ENCODE measurements at regions not wholly inside any gene's neighbourhood (a gene's known extent, or its start where the extent isn't known, plus 50 kb on each side); places are given as distances from the start of the nearest gene placed in this dataset.

- H3K27me3 ChIP-seq (ENCODE audit: control insufficient read depth, extremely low read depth, insufficient read depth, low read length) = no peaks in the 10 kb centered on the region
- dilution Hi-C loops (cut with MboI; ENCODE audit: extremely low pct_ligation_motif_present, low sequenced_read_pairs) = no loop called here
- H3K4me3 ChIP-seq (ENCODE audit: control insufficient read depth in 2 of 3, extremely low read depth in 1 of 3, insufficient read depth in 2 of 3, low read depth in 1 of 3, low read length in 3 of 3) = no peak overlapping the region
- H3K9me1 ChIP-seq (ENCODE audit: control insufficient read depth, extremely low read depth, insufficient read depth, low read length) = peaks cover 2% of the 10 kb centered on the region
- H3K4me2 ChIP-seq (ENCODE audit: control insufficient read depth, extremely low read depth, insufficient read depth, low read depth, low read length) = no peak overlapping the region
- H2AFZ ChIP-seq (ENCODE audit: control insufficient read depth, low read length) = no peak overlapping the region
- H3K9ac ChIP-seq (ENCODE audit: control insufficient read depth, extremely low read depth, insufficient read depth, low read length) = no peak overlapping the region
- DNase-seq (ENCODE audit: low read depth, low spot score) (no peak), FAIRE-seq (no peak)
- no peaks in the 10 kb centered on the region for H3K79me2 ChIP-seq (ENCODE audit: control insufficient read depth, insufficient read depth, low read length)
- H3K4me1 ChIP-seq (ENCODE audit: control insufficient read depth, extremely low read depth, insufficient read depth, low read length) = peaks cover 45% of the 10 kb centered on the region
- H3K27ac ChIP-seq (ENCODE audit: control insufficient read depth, insufficient read depth, low read length) = peak overlapping the region; percentile 13
- no peaks in the 10 kb centered on the region for H4K20me1 ChIP-seq (ENCODE audit: control insufficient read depth, extremely low read depth, insufficient read depth, low read length)
- TF ChIP-seq EZH2 (IDR thresholded peaks at IDR 0.05; ENCODE audit: low read length) = no peak
- no peak for TF ChIP-seq CTCF (optimal IDR thresholded peaks at IDR 0.05 in 1 of 3, IDR thresholded peaks at IDR 0.05 in 1 of 3, conservative IDR thresholded peaks at IDR 0.05 in 1 of 3; ENCODE audit: extremely low read depth in 1 of 3, insufficient read depth in 2 of 3, low read length in 3 of 3)
- no peaks in the 10 kb centered on the region for H3K36me3 ChIP-seq (ENCODE audit: control insufficient read depth in 2 of 2, extremely low read depth in 1 of 2, insufficient read depth in 2 of 2, low read length in 2 of 2)
- H3K9me3 ChIP-seq (ENCODE audit: control insufficient read depth, low read depth, low read length) = no peaks in the 10 kb centered on the region
Observed at GRCh38 chr10:110404413-110404812, 93.3 kb upstream of the DUSP5 start.

GRCh38 chr10:110404825-110405224 is 92.9 kb upstream of the DUSP5 start:
- Histone ChIP-seq H3K36me3 (ENCODE audit: control insufficient read depth in 2 of 2, extremely low read depth in 1 of 2, insufficient read depth in 2 of 2, low read length in 2 of 2) (no peaks in the 10 kb centered on the region), H3K4me2 (ENCODE audit: control insufficient read depth, extremely low read depth, insufficient read depth, low read depth, low read length) (no peak overlapping the region), H3K4me1 (ENCODE audit: control insufficient read depth, extremely low read depth, insufficient read depth, low read length) (peaks cover 45% of the 10 kb centered on the region), H3K79me2 (ENCODE audit: control insufficient read depth, insufficient read depth, low read length) (no peaks in the 10 kb centered on the region), H3K4me3 (ENCODE audit: control insufficient read depth in 2 of 3, extremely low read depth in 1 of 3, insufficient read depth in 2 of 3, low read depth in 1 of 3, low read length in 3 of 3) (no peak overlapping the region), H3K9ac (ENCODE audit: control insufficient read depth, extremely low read depth, insufficient read depth, low read length) (no peak overlapping the region), H3K9me1 (ENCODE audit: control insufficient read depth, extremely low read depth, insufficient read depth, low read length) (peaks cover 2% of the 10 kb centered on the region), H3K27ac (ENCODE audit: control insufficient read depth, insufficient read depth, low read length) (peak overlapping the region; percentile 6), H4K20me1 (ENCODE audit: control insufficient read depth, extremely low read depth, insufficient read depth, low read length) (no peaks in the 10 kb centered on the region), H3K27me3 (ENCODE audit: control insufficient read depth, extremely low read depth, insufficient read depth, low read length) (no peaks in the 10 kb centered on the region), H2AFZ (ENCODE audit: control insufficient read depth, low read length) (no peak overlapping the region), H3K9me3 (ENCODE audit: control insufficient read depth, low read depth, low read length) (no peaks in the 10 kb centered on the region)
- no peak for FAIRE-seq
- TF ChIP-seq EZH2 (IDR thresholded peaks at IDR 0.05; ENCODE audit: low read length) = no peak
- no peak for TF ChIP-seq CTCF (optimal IDR thresholded peaks at IDR 0.05 in 1 of 3, IDR thresholded peaks at IDR 0.05 in 1 of 3, conservative IDR thresholded peaks at IDR 0.05 in 1 of 3; ENCODE audit: extremely low read depth in 1 of 3, insufficient read depth in 2 of 3, low read length in 3 of 3)
- dilution Hi-C loops (cut with MboI; ENCODE audit: extremely low pct_ligation_motif_present, low sequenced_read_pairs) = no loop called here
- no peak for DNase-seq (ENCODE audit: low read depth, low spot score)

Measured in keratinocyte (primary cell).